G401 (cell line): ENCODE measurements at regions not wholly inside any gene's neighbourhood (a gene's known extent, or its start where the extent isn't known, plus 50 kb on each side); places are given as distances from the start of the nearest gene placed in this dataset.
"Not testable (repeated sequence)": the region's sequence is repeated elsewhere in the genome, so short reads cannot be mapped to it uniquely, and the experiment has no call there.

Experiments used
- DNase-seq: peaks from one replicate; pipeline ENCODE4 v3.0.0-alpha.2; 2015; ENCODE audit warnings: low spot score
- in situ Hi-C: cut with HindIII; loops from 2 replicates; pipeline ENCODE4 v1.10.0; 2016; ENCODE audit warnings: low sequenced_read_pairs, mixed read lengths

DNA sequence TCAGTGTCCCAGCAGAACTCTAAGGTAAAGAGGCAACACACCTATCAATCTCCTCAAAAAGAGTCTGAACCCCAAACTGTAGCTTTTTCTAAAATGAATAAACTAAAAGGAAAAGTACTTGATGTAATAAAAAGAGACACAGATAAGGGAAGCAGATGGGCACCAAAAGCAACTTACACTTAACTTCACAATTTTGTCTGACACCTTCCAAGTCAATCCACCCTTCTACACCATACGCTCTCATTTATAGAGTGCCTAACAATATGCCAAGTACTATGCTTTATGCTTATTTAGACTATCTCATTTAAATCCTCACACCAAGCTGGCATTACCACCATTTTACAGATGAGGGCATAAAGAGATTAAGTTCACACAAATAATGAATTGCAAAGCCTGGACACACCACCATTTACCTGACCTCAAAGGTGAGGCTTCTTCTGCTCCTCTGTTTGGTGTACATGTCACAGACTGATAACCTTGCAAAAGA, 90.6 kb upstream of the DST start:
- in situ Hi-C loops: no loop called here
- no peak for DNase-seq

DNA sequence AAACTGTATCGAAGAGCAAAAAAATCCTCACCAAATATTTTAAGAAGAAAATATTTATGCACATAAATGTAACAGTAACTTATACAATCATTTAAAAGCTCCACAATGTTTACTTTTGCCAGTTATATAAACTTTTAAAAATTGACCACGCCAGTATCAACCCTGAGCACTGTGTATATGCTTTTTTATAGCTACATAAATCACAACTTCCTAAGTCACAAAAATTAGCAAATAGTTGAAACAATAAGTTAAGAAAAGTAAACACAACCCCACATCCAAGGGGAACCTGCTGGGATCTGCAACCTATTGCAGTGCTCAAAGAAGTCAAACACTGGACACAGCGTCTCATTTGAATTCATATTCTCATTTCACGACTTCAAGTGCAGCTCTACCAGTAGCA, 89.8 kb upstream of the DST start:
- no peak for DNase-seq

DNA sequence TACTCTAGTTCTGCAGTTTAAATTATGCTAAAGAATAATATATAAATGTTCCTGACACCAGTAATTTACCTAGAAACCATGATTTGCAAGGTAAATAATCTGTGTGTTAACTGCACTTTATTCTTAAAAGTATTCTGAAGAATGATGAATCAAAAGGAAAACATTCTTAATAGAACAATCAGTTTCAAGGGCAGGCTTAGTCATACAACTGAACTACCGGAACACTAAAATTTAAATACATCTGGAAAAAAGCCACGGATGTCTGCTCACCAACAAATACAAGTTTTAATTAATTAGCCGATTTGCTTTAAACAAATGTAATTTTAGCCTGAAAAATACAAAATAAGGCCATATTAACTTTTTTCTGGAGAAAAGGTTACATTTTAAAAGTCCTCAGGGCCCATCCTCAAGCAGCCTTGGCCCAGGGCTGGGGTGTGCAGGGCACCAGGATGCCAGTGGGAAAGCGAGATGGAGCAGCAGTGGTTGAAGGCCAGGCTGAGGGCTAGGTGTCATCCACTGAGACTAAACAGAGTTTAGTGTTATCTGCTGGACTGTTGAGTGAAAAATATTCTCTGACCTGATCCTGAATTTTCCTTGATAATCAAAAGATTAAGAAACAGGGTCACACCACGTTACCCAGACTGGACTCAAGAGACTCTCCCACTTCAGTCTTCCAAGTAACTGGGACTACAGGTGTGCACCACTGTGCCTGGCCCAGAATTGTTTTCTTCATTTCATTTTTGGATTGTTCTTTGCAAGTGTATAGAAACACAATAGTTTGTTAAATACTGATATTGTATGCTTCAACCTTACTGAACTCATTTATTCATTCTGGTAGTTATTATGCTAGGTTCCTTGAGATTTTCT, 88.2 kb upstream of the DST start:
- in situ Hi-C loops: no loop called here
- no peak for DNase-seq

More for the DNA sequence above, 89.8 kb upstream of the DST start:
- in situ Hi-C loops: no loop called here

DNA sequence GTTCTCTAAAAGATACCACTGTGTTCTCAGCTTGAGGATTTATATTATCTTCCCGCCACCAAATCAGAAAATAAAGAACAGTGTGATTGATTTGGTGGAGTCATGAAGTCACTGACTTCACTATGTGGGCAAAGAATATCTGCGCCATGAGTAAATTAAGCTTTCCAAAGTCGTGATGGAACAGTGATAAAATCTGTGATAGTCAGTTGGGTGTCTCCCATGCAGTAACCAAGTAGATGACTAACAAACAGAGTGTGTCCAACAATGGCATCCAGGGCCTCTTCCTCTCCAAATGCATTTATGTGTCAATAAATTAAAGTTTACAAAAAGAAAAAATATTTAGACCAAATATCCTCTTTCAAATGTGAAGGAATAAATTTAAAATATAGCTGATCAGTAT, 87.0 kb upstream of the DST start:
- DNase-seq: no peak
- in situ Hi-C loops: no loop called here

DNA sequence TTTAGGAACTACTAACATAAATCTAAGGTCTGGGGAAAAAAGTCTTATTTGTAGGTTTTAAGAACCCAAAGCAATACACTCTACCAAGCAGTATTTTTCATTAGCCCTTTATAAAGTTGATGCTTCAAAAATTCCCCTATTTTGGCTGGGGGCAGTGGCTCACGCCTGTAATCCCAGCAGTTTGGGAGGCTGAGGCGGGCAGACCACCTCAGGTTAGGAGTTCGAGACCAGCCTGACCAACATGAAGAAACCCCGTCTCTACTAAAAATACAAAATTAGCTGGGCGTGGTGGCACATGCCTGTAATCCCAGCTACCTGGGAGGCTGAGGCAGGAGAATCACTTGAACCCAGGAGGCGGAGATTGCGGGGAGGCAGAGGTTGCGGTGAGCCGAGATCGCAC, 86.5 kb upstream of the DST start:
- in situ Hi-C loops, DNase-seq: not testable (repeated sequence)

DNA sequence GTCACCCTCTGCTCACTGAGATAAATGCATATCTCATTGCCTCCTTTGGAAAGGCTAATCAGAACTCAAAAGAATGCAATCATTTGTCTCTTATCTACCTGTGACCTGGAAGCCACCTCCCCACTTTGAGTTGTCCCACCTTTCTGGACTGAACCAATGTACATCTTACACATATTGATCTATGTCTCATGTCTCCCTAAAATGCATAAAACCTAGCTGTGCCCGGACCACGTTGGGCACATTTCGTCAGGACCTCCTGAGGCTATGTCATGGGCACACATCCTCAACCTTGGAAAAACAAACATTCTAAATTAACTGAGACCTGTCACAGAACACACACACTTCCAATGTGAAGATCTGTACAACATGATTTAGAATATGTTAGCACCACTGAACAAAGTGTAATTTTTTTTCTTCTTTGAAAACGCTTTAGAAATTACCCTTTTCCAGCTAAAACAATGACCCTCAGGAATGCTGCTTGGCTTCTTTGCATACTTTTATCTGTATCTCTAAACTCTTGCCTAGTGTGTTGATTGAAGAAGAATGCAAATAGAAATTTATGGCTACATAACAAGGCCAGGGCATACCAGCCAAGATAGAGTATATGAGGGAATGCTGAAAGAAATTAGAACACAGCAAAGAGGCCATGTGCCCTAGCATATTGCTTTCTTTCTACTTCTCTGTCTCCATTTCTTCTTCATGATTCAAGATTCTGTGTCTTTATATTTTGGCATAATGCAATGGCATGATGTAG, 84.6 kb upstream of the DST start:
- no peak for DNase-seq
- in situ Hi-C loops: no loop called here

DNA sequence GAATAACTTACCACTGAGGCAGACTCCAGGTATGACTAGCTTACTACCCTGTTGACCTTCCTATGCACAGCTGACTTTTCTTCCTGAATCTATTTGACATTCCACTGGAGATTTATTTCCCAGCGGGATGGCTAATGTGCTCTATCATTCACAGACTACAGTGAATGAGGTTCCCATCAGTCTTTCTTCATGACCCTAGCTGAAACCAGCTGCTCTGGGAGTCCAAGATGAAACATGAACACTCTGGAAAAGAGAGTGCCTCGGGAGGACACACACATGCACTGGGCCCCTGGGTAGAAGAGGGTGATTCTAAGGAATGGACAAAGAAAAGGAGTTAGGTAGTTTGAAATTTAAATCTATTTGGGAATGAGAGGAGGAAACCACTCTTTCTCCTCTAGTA, 82.6 kb upstream of the DST start:
- DNase-seq: no peak
- in situ Hi-C loops: no loop called here

DNA sequence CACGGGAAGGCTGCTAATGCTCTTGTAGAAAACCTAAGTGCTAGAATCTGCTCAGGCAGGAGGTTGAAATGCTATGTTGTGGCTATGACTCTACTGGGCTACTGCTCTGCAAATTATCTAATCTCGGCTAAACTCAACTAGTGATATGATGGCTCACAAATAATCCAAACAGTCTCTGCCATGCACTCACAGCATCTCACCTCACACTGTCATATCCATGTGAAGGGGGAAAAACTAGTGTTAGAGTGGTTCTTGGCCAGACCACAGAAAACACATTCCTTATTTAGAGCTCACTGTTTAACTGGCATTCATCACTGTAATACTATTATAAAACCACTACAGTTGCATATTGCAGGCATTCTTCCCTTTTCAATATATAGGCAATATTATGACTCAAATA, 81.8 kb upstream of the DST start:
- in situ Hi-C loops: no loop called here
- no peak for DNase-seq

DNA sequence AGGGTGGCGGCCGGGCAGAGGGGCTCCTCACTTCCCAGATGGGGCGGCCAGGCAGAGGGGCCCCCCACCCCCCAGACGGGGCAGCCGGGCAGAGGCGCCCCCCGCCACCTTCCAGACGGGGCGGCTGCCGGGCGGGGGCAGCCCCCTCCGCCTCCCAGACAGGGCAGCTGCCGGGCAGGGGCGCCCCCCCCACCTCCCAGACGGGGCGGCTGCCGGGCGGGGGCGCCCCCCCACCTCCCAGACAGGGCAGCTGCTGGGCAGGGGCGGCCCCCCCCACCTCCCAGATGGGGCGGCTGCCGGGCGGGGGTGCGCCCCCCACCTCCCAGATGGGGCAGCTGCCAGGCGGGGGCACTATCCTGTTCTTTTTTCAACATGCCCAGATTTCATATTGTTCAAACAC, 78.2 kb upstream of the DST start:
- no peak for DNase-seq
- in situ Hi-C loops: no loop called here

DNA sequence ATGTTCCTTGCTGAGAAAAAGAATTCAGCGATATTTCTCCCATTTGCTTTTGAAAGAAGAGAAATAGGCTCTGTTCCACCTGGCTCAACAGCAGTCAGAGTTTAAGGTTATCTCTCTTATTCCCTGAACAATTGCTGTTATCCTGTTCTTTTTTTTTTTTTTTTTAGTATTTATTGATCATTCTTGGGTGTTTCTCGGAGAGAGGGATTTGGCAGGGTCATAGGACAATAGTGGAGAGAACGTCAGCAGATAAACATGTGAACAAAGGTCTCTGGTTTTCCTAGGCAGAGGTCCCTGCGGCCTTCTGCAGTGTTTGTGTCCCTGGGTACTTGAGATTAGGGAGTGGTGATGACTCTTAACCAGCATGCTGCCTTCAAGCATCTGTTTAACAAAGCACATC, 77.5 kb upstream of the DST start:
- in situ Hi-C loops, DNase-seq: not testable (repeated sequence)

DNA sequence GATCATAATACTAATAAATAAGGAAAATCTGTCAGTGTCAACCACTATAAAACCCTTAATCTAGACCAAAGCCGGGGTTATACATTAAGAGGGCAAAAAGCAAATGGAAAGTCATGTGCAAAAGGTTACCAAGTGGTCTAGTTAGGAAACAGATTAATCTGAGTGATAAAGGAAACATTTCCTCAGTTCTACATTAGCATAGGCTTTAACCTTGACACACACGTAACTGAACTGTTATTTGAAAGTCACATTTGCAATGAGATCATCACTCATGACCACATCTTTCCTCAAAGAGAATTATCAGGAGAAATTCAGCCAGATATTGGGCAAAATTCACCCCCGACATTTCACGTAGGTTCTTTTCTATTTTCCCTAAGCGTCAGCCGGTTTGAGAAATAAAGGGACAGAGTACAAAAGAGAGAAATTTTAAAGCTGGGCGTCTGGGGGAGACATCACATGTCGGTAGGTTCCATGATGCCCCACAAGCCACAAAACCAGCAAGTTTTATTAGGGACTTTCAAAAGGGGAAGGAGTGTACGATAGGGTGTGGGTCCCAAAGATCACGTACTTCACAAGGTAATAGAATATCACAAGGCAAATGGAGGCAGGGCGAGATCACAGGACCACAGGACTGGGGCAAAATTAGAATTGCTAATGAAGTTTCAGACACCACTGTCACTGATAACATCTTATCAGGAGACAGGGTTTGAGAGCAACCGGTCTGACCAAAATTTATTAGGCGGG, 76.8 kb upstream of the DST start:
- DNase-seq, in situ Hi-C loops: not testable (repeated sequence)

DNA sequence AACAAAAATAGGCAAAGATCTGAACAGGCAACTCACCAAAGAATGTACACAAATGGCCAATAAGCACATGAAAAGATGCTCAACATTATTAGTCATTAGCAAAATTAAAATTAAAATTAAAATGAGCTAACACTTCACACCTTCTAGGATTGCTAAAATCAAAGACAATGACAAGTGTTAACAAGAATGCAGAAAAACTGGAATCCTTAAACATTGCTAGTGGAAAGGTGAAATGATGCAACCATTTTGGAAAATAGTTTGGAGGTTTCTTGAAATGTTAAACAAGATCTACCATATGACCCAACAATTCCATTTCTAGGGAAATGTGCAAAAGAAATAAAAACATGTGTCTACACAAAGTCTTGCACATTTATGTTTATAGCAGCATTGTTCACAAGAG, 75.5 kb upstream of the DST start:
- no peak for DNase-seq
- in situ Hi-C loops: no loop called here

DNA sequence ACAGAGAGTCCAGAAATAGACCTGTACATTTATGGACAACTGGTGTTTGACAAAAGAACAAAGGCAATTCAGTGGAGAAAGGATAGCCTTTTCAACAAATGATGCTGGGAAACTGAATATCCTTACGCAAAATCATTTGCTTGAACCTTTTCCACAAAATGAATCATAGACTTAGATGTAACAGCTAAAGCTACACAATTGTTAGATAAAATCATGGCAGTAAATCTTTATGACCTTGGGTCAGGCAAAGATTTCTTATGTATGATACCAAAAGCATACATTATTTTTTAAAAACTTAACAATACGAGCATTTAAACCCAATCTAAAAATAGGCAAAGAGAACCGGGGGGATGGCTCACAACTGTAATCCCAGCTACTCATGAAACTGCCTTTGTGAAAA, 73.5 kb upstream of the DST start:
- no peak for DNase-seq
- in situ Hi-C loops: no loop called here

DNA sequence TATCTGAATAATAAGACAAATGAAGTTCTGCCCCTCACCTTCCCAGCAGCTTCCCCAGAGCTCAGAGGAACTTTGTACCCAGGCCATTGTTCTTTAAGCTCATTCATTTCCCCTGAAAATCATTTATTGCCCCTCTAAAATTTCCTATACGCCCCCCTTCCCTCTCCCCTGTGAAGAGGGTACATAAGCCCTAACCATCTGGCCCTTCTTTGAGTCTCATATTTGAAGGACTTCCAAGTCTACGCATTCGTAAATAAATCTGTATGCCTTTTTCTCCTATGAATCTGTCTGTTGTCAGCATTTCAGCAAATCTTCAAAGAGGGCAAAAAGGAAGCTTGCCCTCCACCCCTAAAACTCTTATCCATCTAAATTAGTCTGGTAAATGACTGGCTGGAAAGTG, 73.1 kb upstream of the DST start:
- no peak for DNase-seq
- in situ Hi-C loops: no loop called here

DNA sequence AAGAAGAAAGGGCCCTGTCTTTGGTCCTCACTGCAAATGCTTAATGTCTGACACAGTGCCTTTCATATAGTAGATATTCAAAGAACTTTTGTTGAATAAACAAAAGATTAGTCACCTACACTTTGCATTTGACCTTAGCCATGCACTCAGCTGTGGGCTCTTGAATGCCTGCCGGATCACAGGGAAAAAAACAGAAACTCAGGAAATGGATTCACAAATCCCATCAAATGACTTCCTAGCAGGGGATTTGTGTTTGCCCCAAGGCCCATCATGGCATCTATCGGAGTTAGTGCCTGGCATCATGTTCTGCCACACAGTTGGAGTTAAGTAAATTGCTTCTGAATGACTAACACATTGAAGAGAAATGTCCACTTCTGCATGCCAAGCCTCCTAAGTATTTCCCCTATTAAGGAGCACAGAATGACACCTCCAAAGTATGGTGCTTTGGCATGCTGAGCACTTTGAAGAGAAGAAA, 72.3 kb upstream of the DST start:
- DNase-seq: no peak
- in situ Hi-C loops: no loop called here

DNA sequence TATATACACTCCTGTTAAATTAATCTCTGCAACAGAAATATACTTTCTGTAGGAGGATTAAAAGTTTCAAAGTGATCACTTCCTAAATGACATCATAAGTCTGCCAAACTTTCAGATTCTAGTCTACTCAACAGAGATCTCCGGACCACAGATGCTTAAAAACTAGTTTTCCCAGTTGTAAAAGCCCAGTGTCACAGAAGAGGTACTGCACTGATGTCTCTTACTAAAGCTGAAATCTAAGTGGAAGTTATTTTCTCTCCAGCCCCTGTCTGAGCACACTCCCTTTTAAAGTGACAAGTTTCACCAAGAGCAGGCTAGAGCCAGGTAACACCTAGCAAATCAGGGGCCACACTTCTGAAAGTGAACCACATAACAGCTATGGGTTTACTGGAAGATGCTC, 71.6 kb upstream of the DST start:
- in situ Hi-C loops: no loop called here
- DNase-seq: no peak

DNA sequence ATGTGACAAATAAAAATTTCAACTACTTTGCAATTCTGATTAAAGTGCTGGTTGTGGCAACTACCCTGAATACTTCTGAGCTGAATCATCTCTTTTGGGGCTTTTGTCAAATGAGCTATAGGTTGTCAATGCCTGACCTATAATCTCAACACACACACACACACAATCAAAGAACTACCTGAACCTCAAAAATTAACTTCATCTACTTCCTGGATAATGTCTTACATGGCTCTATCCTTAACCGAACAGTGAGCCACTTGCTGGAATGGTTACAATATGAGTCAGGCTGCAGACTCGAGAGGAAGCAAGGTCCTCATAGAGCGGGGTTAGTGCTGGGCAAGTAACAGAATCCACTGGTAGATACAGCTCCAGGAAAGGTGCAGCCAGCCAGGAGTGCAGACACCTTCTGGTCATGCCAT, 70.6 kb upstream of the DST start:
- peak; percentile 69 for DNase-seq
- in situ Hi-C loops: no loop called here

DNA sequence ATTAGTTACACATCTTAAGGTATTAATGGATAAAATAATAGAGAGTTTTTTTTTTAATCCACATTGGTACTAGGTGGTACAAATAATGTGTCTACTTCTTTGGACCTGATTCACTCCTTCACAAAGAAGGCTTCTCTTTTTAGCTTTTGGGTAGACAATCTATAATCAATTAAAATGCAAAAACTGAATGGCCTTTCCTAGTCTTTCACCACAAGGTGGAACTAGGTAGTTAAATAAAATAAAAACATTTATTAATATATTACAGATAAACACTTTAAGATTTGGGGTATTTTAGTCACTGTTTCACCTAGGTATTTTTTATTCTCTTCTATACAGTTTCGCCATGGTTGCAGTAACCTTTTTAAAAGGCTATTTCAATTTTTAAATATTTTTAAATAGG, 68.3 kb upstream of the DST start:
- in situ Hi-C loops: no loop called here
- no peak for DNase-seq

DNA sequence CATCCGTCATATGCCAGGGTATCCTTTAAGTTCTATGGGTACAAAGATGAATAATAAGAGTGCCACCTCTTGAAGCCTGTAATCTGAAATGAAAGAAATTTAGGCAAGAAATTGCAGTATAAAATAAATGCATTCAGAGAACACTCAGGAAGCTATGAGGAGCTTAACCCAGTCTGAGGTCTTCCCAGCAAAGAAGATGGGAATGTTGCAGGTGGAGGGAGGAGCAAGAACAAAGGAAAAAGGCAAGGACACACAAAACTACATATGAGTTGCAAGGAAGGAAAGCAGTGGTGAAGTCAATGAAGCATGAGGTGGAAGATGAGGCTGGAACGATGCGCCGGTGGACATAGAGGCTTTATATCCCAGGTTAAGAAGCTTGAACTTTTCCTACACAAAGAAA, 67.0 kb upstream of the DST start:
- DNase-seq: no peak
- in situ Hi-C loops: no loop called here
